ENCODE measurements at regions not wholly inside any gene's neighbourhood (a gene's known extent, or its start where the extent isn't known, plus 50 kb on each side); places are given as distances from the start of the nearest gene placed in this dataset.

DNA sequence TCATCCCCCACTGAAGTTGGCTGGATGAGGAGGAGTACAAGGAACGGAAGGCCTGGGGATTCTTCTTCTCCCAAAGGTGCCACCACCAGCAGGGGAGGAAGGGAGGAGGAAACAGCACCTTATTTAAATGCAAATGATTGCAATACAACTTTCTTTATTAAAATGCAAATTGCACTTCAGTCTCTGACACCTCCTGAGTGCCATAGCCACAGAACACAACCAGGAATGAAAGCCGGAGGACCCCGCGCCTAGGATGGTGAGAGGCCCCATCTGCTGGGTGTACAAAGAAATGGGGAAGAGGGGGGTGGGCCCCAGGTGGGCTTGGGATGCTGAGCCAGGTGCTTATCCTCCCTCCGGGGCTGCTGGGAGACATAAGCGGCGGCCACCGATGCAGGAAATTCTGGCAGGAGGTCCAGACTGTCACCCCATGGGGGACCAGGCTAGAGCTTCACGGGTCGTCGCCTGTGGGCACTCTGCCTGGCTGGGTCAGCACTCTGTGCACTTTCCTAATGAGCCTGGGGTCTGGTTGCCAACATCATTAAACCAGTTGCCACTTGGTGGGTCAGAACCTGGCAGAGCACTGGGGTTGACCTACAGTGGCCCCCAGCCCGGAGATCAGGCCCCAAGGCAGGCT, 154.2 kb upstream of the MLN start:
- DNase-seq (ENCODE audit: low read depth): no peak
- TF ChIP-seq, protein P1, sequence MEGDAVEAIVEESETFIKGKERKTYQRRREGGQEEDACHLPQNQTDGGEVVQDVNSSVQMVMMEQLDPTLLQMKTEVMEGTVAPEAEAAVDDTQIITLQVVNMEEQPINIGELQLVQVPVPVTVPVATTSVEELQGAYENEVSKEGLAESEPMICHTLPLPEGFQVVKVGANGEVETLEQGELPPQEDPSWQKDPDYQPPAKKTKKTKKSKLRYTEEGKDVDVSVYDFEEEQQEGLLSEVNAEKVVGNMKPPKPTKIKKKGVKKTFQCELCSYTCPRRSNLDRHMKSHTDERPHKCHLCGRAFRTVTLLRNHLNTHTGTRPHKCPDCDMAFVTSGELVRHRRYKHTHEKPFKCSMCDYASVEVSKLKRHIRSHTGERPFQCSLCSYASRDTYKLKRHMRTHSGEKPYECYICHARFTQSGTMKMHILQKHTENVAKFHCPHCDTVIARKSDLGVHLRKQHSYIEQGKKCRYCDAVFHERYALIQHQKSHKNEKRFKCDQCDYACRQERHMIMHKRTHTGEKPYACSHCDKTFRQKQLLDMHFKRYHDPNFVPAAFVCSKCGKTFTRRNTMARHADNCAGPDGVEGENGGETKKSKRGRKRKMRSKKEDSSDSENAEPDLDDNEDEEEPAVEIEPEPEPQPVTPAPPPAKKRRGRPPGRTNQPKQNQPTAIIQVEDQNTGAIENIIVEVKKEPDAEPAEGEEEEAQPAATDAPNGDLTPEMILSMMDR (IDR thresholded peaks at IDR 0.05; ENCODE audit: control insufficient read depth, extremely low read depth, insufficient read depth): no peak
- no peak overlapping the region for H3K4me3 ChIP-seq (ENCODE audit: low read depth, low read length)

DNA sequence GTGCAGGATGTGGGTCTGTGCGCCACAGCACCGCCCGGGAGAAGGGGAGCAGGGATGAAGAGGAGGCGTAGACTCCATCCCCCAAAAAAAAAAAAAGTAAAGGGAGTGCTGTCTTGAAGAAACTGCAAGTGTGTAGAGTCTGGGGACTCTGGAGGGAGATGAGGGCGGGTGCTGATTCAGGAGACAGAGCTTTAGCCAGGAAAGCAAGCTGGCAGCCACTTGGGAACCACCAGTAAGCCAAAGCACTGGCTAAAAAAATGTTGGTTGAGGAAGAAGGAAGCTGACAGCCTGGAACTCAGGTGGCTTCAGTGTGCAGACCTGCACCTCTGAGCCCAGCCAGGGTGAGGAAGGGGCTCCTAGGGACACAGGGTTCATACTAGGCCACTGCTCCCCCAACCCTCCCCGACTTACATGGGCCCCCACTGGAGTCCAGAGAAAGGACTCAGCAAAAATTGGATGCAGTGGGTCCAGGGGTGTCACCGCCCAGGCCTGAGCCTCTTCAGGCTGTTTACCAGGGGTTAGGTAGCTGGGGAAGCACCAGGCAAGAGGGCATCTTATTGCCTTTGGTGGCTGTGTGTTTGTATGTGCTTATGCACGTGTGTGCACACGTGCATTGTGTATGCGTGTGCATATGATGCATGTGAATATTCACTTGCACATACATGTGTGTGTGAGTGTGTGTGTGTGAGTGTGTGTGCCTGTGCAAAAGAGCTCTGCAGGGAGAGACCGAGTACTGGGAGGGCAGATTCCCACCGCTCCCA, 153.5 kb upstream of the MLN start:
- no peak overlapping the region for H3K4me3 ChIP-seq (ENCODE audit: low read depth, low read length)
- TF ChIP-seq, protein P1 (IDR thresholded peaks at IDR 0.05; ENCODE audit: control insufficient read depth, extremely low read depth, insufficient read depth): no peak
- DNase-seq (ENCODE audit: low read depth): no peak

DNA sequence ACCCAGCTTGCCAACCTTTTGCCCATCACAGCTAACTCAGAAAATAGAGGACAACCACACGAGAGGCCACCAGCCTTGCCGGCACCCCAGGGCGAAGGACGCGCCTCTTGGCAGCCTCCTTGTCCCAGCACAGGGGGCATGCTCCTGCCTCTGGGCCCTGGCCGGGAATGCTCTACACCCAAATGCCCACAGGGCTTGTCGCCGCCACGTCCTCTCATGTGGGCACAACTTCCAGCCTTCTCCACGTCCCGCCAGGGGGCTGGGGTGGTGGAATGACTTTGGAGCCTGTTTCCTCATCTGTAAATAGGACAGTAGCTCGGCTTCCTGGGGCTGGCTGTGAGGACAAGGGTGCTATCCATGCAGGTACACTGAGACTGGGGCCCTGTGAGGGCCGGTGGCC, 152.4 kb upstream of the MLN start:
- H3K4me3 ChIP-seq (ENCODE audit: low read depth, low read length): no peak overlapping the region
- TF ChIP-seq, protein P1 (IDR thresholded peaks at IDR 0.05; ENCODE audit: control insufficient read depth, extremely low read depth, insufficient read depth): no peak
- DNase-seq (ENCODE audit: low read depth): no peak

DNA sequence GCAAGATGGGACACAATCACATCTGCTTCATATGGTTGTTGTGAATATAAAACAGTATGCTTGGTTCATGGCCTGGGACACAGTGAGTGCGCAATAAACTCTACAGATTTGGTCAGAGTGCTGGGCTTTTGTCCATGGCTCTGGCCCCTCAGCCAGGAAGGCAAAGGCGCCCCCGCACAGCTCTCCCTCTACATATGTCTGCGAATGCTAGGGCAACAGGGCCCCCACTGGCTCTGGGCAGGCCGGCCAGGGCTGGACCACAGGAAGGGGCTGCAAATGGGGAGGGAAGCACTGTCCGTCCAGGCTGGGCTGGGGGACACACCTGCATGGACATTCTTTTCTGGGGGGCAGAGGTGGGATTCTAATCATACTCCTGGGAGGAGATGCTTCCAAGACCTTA, 151.8 kb upstream of the MLN start:
- TF ChIP-seq, protein P1 (IDR thresholded peaks at IDR 0.05; ENCODE audit: control insufficient read depth, extremely low read depth, insufficient read depth): no peak
- H3K4me3 ChIP-seq (ENCODE audit: low read depth, low read length): no peak overlapping the region
- no peak for DNase-seq (ENCODE audit: low read depth)

DNA sequence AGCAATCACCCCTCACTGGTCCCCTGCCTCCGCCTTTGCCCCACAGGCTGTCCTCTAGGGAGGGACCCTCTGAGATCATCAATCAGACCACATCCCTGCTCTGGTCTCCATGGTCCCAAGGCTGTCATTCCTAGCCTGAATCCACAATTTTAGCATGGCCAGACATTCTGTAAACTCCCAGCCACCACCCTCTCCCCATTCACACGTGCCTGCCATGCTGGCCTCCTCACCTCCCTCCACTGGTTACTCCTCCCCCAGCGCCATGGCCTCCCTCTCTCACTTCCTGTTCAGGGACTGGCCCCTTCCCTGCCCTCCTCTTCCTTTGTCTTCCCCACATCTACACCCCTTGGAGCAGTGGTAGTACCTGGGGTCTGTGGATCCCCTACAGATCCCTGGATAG, 150.7 kb upstream of the MLN start:
- DNase-seq (ENCODE audit: low read depth): no peak
- TF ChIP-seq, protein P1 (IDR thresholded peaks at IDR 0.05; ENCODE audit: control insufficient read depth, extremely low read depth, insufficient read depth): no peak
- H3K4me3 ChIP-seq (ENCODE audit: low read depth, low read length): no peak overlapping the region

DNA sequence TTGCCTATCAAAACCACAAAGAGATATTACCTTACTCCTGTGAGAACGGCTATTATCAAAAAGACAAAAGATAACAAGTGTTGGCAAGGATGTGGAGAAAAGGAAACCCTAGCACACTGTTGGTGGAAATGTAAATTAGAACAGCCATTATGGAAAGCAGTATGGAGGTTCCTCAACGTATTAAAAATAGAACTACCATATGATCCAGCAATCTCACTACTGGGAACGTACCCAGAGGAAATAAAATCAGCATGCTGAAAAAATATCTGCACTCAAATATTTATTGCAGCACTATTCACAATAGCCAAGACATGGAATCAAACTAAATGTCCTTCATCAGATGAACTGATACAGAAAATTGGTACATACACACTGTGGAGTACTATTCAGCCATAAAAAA, 149.4 kb upstream of the MLN start:
- no peak overlapping the region for H3K4me3 ChIP-seq (ENCODE audit: low read depth, low read length)
- TF ChIP-seq, protein P1 (IDR thresholded peaks at IDR 0.05; ENCODE audit: control insufficient read depth, extremely low read depth, insufficient read depth): no peak
- no peak for DNase-seq (ENCODE audit: low read depth)

All from LNCaP clone FGC (cell line).